Stomach (tissue), 4 donors: ENCODE measurements at regions not wholly inside any gene's neighbourhood (a gene's known extent, or its start where the extent isn't known, plus 50 kb on each side); places are given as distances from the start of the nearest gene placed in this dataset.

Experiments used
- EP300 ChIP-seq: sonication (generic); formaldehyde crosslinking; IDR thresholded peaks from one replicate; pipeline ENCODE4 v1.6.1; 2017; ENCODE audit warnings: antibody characterized with exemption
- POLR2AphosphoS5 ChIP-seq, 3 donors: sonication (generic); formaldehyde crosslinking; IDR thresholded peaks; one replicate each; pipeline ENCODE4 v1.6.1; 2016; ENCODE audit warnings: antibody characterized with exemption in 3 of 3
- TF ChIP-seq, protein P1 (sequence below), 7 experiments: fragments of 450-650 bp in 4 of 7; fragments of 200-600 bp in 3 of 7; sonication (generic) in 3 of 7; IDR thresholded peaks; one replicate each; pipeline ENCODE4 v1.5.1; 2016 to 2019; ENCODE audit warnings: antibody characterized with exemption in 7 of 7, control low read depth in 2 of 7, mild to moderate bottlenecking in 1 of 7

DNA sequence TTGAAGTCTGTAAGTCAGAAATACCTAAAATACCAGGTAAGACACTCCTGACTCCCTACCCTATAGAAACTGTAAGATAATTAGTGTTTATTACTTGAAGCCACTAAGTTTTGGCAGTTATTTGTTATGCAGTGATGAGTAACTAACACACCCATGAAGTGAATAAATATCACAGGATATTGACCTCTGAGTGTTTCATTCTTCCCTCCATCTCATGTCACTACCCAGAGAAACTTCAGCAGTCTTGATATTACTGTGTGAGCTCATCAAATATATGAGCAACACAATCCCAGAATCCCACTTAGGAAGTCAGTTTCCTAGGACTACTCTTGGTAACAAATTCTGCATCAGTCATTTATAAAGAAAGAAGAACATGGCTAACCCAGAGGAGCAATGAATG lies 529.7 kb downstream of the FBXO15 start:
- TF ChIP-seq, protein P1, sequence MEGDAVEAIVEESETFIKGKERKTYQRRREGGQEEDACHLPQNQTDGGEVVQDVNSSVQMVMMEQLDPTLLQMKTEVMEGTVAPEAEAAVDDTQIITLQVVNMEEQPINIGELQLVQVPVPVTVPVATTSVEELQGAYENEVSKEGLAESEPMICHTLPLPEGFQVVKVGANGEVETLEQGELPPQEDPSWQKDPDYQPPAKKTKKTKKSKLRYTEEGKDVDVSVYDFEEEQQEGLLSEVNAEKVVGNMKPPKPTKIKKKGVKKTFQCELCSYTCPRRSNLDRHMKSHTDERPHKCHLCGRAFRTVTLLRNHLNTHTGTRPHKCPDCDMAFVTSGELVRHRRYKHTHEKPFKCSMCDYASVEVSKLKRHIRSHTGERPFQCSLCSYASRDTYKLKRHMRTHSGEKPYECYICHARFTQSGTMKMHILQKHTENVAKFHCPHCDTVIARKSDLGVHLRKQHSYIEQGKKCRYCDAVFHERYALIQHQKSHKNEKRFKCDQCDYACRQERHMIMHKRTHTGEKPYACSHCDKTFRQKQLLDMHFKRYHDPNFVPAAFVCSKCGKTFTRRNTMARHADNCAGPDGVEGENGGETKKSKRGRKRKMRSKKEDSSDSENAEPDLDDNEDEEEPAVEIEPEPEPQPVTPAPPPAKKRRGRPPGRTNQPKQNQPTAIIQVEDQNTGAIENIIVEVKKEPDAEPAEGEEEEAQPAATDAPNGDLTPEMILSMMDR (IDR thresholded peaks at IDR 0.05) = no peak
- no peak for TF ChIP-seq POLR2AphosphoS5 (IDR thresholded peaks at IDR 0.05)
- no peak for TF ChIP-seq EP300
